ENCODE measurements at regions not wholly inside any gene's neighbourhood (a gene's known extent, or its start where the extent isn't known, plus 50 kb on each side); places are given as distances from the start of the nearest gene placed in this dataset.

GRCh38 chr1:168941640-168942039 is 164.8 kb upstream of the ATP1B1 start:
- TF ChIP-seq CTCF (IDR thresholded peaks at IDR 0.05; ENCODE audit: low read depth, low read length) = no peak
- H3K4me3 ChIP-seq (ENCODE audit: low read depth, low read length) = no peak overlapping the region

GRCh38 chr1:168942165-168942564 is 164.3 kb upstream of the ATP1B1 start:
- no peak for TF ChIP-seq CTCF (IDR thresholded peaks at IDR 0.05; ENCODE audit: low read depth, low read length)
- H3K4me3 ChIP-seq (ENCODE audit: low read depth, low read length) = no peak overlapping the region

DNA sequence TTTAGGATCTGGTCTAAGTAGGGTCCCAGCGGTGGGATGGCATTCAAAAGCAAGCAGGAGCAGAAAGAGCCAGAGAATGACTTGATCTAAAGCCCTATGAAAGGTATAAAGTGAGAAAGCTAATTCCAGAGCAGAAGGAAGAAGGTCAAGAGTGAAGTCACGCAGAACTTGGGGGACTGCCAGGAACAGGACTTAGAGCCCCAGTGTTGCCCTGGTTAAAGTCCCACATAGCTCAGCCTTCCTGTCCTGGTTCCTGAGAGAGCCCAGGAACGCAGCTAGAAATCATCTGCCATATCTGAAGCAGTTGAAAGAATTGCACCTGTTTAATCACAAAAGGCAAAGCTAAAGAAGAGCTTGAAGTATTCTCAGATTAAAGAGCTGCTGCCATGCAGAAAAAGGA is 160.6 kb upstream of the ATP1B1 start:
- TF ChIP-seq CTCF (IDR thresholded peaks at IDR 0.05; ENCODE audit: low read depth, low read length) = no peak
- H3K4me3 ChIP-seq (ENCODE audit: low read depth, low read length) = no peak overlapping the region

- H3K4me3 ChIP-seq (ENCODE audit: low read depth, low read length) = no peak overlapping the region
- no peak for TF ChIP-seq CTCF (IDR thresholded peaks at IDR 0.05; ENCODE audit: low read depth, low read length)
Observed at GRCh38 chr1:168947041-168947440, 159.4 kb upstream of the ATP1B1 start.

GRCh38 chr1:168949672-168950071 is 156.8 kb upstream of the ATP1B1 start:
- TF ChIP-seq CTCF (IDR thresholded peaks at IDR 0.05; ENCODE audit: low read depth, low read length) = no peak
- no peak overlapping the region for H3K4me3 ChIP-seq (ENCODE audit: low read depth, low read length)

- no peak overlapping the region for H3K4me3 ChIP-seq (ENCODE audit: low read depth, low read length)
- no peak for TF ChIP-seq CTCF (IDR thresholded peaks at IDR 0.05; ENCODE audit: low read depth, low read length)
Observed at GRCh38 chr1:168957818-168958217, 148.7 kb upstream of the ATP1B1 start.

DNA sequence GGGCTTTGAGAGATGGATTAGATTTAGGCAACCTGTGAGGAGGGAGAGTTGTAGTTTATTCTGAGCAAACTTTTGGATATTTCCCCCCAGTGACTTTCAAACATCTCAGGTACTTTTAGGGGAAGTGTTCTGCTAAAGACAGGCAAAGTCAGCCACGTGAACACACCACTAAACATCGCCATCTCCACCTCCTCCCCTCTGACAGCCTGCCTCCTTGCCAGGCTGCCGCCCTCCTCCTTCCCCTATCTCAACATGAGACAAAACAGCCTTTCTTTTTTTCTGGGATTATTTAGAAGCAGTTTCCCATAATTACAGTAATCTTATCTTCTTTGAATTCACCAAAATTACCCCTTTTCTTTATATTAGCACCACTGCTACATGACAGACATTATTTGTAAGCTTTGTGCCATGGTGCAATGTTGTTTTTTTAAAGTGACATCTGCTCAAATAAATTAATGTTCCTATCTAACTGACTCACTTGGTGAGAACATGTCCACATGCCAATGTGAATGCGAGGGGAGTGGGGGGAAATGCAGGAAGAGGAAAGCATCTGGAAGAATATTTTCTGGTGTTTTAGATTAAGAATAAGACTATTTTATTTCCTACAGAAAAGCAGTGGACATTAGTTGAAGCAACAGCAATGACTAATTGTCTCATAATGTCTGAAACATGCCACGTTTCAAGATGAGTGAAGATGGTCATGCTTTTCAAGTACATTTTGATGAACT is 147.8 kb upstream of the ATP1B1 start:
- no peak for TF ChIP-seq CTCF (IDR thresholded peaks at IDR 0.05; ENCODE audit: low read depth, low read length)

More for the DNA sequence above, 147.8 kb upstream of the ATP1B1 start:
- no peak overlapping the region for H3K4me3 ChIP-seq (ENCODE audit: low read depth, low read length)

Measured in WI38 (cell line).